AML-193 (cell line): ENCODE measurements at regions not wholly inside any gene's neighbourhood (a gene's known extent, or its start where the extent isn't known, plus 50 kb on each side); places are given as distances from the start of the nearest gene placed in this dataset.
"Not testable (repeated sequence)": the region's sequence is repeated elsewhere in the genome, so short reads cannot be mapped to it uniquely, and the experiment has no call there.

ENCODE experiments used
- DNase-seq, 2 experiments: peaks; one replicate each; lab custom pipeline; 2025; lab: John Stamatoyannopoulos, UW

- DNase-seq: no peak
These were observed 272.7 kb upstream of the RGMB start for GRCh38 chr5:98500811-98501210.

- no peak for DNase-seq
These were observed 269.8 kb upstream of the RGMB start for GRCh38 chr5:98503616-98504015.

GRCh38 chr5:98504505-98504904, 269.0 kb upstream of the RGMB start:
- no peak for DNase-seq

GRCh38 chr5:98510143-98510985, 263.1 kb upstream of the RGMB start:
- no peak for DNase-seq

- no peak for DNase-seq
These were observed 260.1 kb upstream of the RGMB start for GRCh38 chr5:98513380-98513779.

GRCh38 chr5:98514215-98514614, 259.2 kb upstream of the RGMB start:
- no peak for DNase-seq

- no peak for DNase-seq
These were observed 256.8 kb upstream of the RGMB start for GRCh38 chr5:98516701-98517100.

- DNase-seq: no peak
These were observed 255.7 kb upstream of the RGMB start for GRCh38 chr5:98517560-98518366.

- no peak for DNase-seq
These were observed 254.7 kb upstream of the RGMB start for GRCh38 chr5:98518754-98519153.

- no peak for DNase-seq
These were observed 253.9 kb upstream of the RGMB start for GRCh38 chr5:98519571-98519970.

GRCh38 chr5:98521821-98522220, 251.6 kb upstream of the RGMB start:
- no peak for DNase-seq

GRCh38 chr5:98524773-98525172, 248.7 kb upstream of the RGMB start:
- no peak for DNase-seq

- no peak for DNase-seq
These were observed 245.6 kb upstream of the RGMB start for GRCh38 chr5:98527846-98528245.

GRCh38 chr5:98529321-98529720, 244.1 kb upstream of the RGMB start:
- DNase-seq: no peak

GRCh38 chr5:98530224-98530623, 243.2 kb upstream of the RGMB start:
- no peak for DNase-seq

- DNase-seq: no peak
These were observed 237.6 kb upstream of the RGMB start for GRCh38 chr5:98535901-98536300.

- no peak for DNase-seq
These were observed 233.4 kb upstream of the RGMB start for GRCh38 chr5:98540056-98540455.

GRCh38 chr5:98541641-98542040, 231.8 kb upstream of the RGMB start:
- DNase-seq: no peak

- no peak for DNase-seq
These were observed 230.0 kb upstream of the RGMB start for GRCh38 chr5:98543490-98543889.

GRCh38 chr5:98546924-98547323, 226.5 kb upstream of the RGMB start:
- not testable (repeated sequence) for DNase-seq

GRCh38 chr5:98556712-98557111, 216.8 kb upstream of the RGMB start:
- no peak for DNase-seq

GRCh38 chr5:98557916-98558315, 215.5 kb upstream of the RGMB start:
- DNase-seq: no peak
